Gastroesophageal sphincter (tissue), 4 donors: ENCODE measurements at regions not wholly inside any gene's neighbourhood (a gene's known extent, or its start where the extent isn't known, plus 50 kb on each side); places are given as distances from the start of the nearest gene placed in this dataset.

Experiments used
- ATAC-seq: fragments of 150-250 bp; one replicate; pipeline ENCODE4 v1.9.1; 2016; ENCODE audit warnings: mild to moderate bottlenecking, moderate library complexity
- H3K27ac ChIP-seq, 4 donors: fragments of 200-600 bp; sonication (generic) in 3 of 4; 1 replicate in 3 of 4; 2 replicates in 1 of 4; pipeline ENCODE4 v1.5.1; 2016 to 2019
- H3K27me3 ChIP-seq: fragments of 200-600 bp; sonication (generic); one replicate; pipeline ENCODE4 v1.5.1; 2019
- H3K36me3 ChIP-seq, 2 donors: fragments of 200-600 bp; sonication (generic); one replicate each; pipeline ENCODE4 v1.5.1; 2019; ENCODE audit warnings: control low read depth in 1 of 2
- H3K4me1 ChIP-seq, 3 donors: fragments of 200-600 bp; sonication (generic); 1 replicate in 2 of 3; 2 replicates in 1 of 3; pipeline ENCODE4 v1.5.1; 2016 to 2019; ENCODE audit warnings: control low read depth in 2 of 3
- H3K4me3 ChIP-seq, 2 donors: fragments of 200-600 bp; sonication (generic); one replicate each; pipeline ENCODE4 v1.5.1; 2019; ENCODE audit warnings: mild to moderate bottlenecking in 1 of 2, moderate library complexity in 1 of 2
- H3K9me3 ChIP-seq, 3 donors: fragments of 200-600 bp; sonication (generic); one replicate each; pipeline ENCODE4 v1.5.1; 2017 to 2019; ENCODE audit warnings: control low read depth in 2 of 3
- EP300 ChIP-seq: sonication (generic); formaldehyde crosslinking; IDR thresholded peaks from one replicate; pipeline ENCODE4 v1.6.1; 2017; ENCODE audit warnings: antibody characterized with exemption, mild to moderate bottlenecking
- POLR2A ChIP-seq, 2 donors: fragments of 450-650 bp; IDR thresholded peaks; one replicate each; pipeline ENCODE4 v1.6.1; 2017; ENCODE audit warnings: antibody characterized with exemption in 2 of 2, mild to moderate bottlenecking in 2 of 2, moderate library complexity in 1 of 2
- POLR2AphosphoS5 ChIP-seq: sonication (generic); formaldehyde crosslinking; IDR thresholded peaks from one replicate; pipeline ENCODE4 v1.6.1; 2017; ENCODE audit warnings: antibody characterized with exemption
- WGBS, 2 donors: methylation state at CpG; one replicate each; pipeline ENCODE4 v1.1.5; 2018; ENCODE audit warnings: low coverage in 1 of 2; 5-methylcytosine and 5-hydroxymethylcytosine counted together
- TF ChIP-seq, protein P1 (sequence below), 4 experiments: fragments of 200-600 bp in 2 of 4; fragments of 450-650 bp in 2 of 4; sonication (generic) in 1 of 4; IDR thresholded peaks; one replicate each; pipeline ENCODE4 v1.5.1; 2017 to 2019; ENCODE audit warnings: antibody characterized with exemption in 4 of 4, mild to moderate bottlenecking in 2 of 4, moderate library complexity in 2 of 4

DNA sequence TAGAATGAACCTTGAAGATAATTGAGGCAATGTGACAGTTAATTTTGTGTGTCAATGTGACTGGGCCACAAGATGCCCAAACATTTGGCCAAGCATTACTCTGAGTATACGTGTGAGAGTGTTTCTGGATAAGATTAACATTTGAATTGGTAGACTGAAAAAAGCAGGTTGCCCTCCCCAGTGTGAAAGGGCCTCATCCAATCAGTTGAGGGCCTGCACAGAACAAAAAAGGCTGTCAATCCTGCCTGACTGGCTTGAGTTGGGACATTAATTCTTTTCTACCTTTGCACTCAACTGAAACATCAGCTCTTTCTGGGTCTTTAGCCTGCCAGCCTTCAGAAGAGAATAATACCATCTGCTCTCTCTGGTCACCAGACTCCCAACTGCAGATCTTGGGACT lies 56.6 kb upstream of the PDE1C start:
- H3K36me3 ChIP-seq: no peaks in the 10 kb centered on the region
- WGBS, 2 donors: 36 to 62% methylated on average over 1 of the region's 1 CpG
- ATAC-seq: no peak
- H3K27me3 ChIP-seq: no peaks in the 10 kb centered on the region
- TF ChIP-seq, protein P1, sequence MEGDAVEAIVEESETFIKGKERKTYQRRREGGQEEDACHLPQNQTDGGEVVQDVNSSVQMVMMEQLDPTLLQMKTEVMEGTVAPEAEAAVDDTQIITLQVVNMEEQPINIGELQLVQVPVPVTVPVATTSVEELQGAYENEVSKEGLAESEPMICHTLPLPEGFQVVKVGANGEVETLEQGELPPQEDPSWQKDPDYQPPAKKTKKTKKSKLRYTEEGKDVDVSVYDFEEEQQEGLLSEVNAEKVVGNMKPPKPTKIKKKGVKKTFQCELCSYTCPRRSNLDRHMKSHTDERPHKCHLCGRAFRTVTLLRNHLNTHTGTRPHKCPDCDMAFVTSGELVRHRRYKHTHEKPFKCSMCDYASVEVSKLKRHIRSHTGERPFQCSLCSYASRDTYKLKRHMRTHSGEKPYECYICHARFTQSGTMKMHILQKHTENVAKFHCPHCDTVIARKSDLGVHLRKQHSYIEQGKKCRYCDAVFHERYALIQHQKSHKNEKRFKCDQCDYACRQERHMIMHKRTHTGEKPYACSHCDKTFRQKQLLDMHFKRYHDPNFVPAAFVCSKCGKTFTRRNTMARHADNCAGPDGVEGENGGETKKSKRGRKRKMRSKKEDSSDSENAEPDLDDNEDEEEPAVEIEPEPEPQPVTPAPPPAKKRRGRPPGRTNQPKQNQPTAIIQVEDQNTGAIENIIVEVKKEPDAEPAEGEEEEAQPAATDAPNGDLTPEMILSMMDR (IDR thresholded peaks at IDR 0.05): no peak
- TF ChIP-seq POLR2A (IDR thresholded peaks at IDR 0.05): no peak
- no peak for TF ChIP-seq POLR2AphosphoS5
- TF ChIP-seq EP300: no peak
- H3K4me1 ChIP-seq: no peaks in the 10 kb centered on the region
- H3K9me3 ChIP-seq: peaks cover 0 to 16% (median 0%) of the 10 kb centered on the region in 3 donors
- no peak overlapping the region for H3K4me3 ChIP-seq
- no peak overlapping the region for H3K27ac ChIP-seq
